ENCODE measurements at regions not wholly inside any gene's neighbourhood (a gene's known extent, or its start where the extent isn't known, plus 50 kb on each side); places are given as distances from the start of the nearest gene placed in this dataset.

DNA sequence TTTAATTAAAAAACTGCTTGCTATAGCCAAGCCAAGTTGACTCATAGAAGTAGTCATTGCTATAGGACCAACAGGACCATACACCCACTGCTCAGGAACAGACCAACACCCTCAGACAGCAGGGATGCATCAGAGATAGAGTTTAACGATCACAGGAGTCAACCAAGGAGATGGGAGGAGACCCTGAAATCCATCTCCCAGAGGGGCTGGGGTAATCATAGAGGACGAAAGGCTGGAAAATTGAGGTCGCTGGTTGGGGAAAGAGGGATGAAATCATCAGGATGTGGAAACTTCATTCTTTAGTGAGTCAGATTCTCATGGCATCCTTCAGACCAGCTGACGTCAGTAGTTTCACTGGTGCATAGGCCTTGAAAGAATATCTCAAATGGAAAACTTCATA lies 160.4 kb upstream of the GPC6 start:
- Histone ChIP-seq H3K36me3 (no peaks in the 10 kb centered on the region), H3K4me3 (no peak overlapping the region), H3K9me3 (no peaks in the 10 kb centered on the region), H3K27me3 (no peaks in the 10 kb centered on the region)
- no peak for DNase-seq

DNA sequence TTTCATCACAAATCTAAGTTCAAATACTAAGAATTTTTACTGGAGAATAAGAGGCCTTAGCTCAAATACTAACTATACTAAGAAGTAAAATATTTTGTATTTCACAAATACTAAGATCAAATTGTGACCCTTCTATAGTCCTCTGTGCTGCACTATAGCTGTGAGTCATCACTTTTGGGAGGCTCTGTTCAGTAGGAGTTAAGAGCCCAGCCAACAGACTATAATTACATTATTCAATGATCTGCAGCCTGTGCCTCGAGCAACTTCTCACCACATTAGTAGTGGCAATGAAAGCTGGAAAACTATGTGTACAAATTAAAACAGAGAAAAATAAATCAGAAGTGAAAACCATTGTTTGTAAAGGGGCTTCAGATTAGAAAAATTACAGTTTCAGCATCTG lies 147.3 kb upstream of the GPC6 start:
- DNase-seq: peak; percentile 9
- Histone ChIP-seq H3K4me3 (no peak overlapping the region), H3K27me3 (no peaks in the 10 kb centered on the region), H3K9me3 (no peaks in the 10 kb centered on the region), H3K36me3 (no peaks in the 10 kb centered on the region)

DNA sequence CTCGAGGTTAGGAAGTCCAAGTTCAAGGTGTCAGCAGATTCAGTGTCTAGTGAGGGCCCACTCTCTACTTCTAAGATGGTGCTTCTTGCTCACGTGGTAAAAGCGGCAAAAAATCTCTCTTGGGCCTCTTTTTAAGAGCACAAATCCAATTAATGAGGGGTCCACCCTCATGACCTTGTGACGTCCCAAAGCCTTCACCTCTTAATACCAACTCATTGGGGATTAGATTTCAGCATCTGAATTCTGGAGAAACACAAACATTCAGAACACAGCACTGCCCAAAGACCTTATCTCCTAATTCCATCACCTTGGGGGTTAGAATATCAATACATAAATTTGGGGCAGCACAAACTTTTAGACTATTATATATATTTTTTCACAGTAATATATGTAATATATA lies 146.4 kb upstream of the GPC6 start:
- Histone ChIP-seq H3K36me3 (no peaks in the 10 kb centered on the region), H3K4me3 (no peak overlapping the region), H3K9me3 (no peaks in the 10 kb centered on the region), H3K27me3 (no peaks in the 10 kb centered on the region)
- DNase-seq: no peak

DNA sequence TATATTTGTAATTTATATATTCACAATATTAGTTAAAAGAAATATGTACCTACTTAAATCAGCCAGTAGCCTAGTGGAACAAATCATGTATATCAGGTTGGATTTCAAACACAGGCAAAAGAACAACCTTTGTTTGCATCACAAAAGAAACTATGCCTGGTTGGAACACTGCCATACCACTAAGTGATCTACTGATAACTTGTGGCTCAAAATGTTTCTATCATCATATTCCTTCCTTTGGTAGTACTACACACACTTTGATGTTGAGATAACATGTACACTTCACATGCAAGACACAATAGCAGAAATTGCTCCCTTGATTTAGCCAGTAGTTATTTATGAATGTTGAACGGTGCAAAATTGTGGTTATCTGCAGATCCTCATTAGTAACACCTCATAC lies 146.0 kb upstream of the GPC6 start:
- H3K9me3 ChIP-seq: no peaks in the 10 kb centered on the region
- no peaks in the 10 kb centered on the region for H3K36me3 ChIP-seq
- no peaks in the 10 kb centered on the region for H3K27me3 ChIP-seq
- H3K4me3 ChIP-seq: no peak overlapping the region
- no peak for DNase-seq

DNA sequence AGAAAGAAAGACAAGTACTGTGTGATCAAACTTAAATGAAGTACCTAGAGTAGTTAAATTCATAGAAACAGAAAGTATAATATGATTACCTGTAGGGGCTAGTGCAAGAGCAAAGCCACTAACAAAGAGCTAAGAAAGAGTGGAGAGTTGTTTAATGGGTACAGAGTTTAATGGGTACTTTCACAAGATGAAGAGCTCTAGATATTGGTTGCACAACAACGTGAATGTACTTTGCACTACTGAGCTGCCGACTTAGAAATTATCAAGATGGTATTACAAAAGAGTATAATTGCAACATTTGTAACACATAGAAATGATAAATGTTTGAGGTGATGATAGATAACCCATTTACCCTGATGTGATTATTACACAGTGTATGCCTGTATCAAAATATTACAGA lies 140.3 kb upstream of the GPC6 start:
- Histone ChIP-seq H3K9me3 (0 out of 2 replicates have a peak, but pooled peaks cover 2% of the 10 kb centered on the region), H3K4me3 (no peak overlapping the region), H3K36me3 (no peaks in the 10 kb centered on the region), H3K27me3 (no peaks in the 10 kb centered on the region)
- DNase-seq: no peak

DNA sequence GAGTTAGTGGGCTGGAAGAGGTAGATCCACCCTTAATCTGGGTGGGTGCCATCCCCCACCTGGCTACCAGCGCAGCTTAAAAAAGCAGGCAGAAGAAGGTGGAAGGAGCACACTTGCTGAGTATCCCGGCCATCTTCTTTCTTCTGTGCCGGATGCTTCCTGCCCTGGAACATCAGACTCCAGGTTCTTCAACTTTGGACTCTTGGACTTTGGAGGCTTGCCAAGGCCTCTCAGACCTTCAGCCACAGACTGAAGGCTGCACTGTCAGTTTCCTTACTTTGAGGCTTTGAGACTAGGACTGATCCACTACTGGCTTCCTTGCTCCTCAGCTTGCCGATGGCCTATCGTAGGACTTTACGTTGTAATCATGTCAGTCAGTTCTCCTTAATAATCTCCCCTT lies 127.6 kb upstream of the GPC6 start:
- Histone ChIP-seq H3K36me3 (no peaks in the 10 kb centered on the region), H3K27me3 (no peaks in the 10 kb centered on the region), H3K4me3 (no peak overlapping the region), H3K9me3 (no peaks in the 10 kb centered on the region)
- DNase-seq: no peak

DNA sequence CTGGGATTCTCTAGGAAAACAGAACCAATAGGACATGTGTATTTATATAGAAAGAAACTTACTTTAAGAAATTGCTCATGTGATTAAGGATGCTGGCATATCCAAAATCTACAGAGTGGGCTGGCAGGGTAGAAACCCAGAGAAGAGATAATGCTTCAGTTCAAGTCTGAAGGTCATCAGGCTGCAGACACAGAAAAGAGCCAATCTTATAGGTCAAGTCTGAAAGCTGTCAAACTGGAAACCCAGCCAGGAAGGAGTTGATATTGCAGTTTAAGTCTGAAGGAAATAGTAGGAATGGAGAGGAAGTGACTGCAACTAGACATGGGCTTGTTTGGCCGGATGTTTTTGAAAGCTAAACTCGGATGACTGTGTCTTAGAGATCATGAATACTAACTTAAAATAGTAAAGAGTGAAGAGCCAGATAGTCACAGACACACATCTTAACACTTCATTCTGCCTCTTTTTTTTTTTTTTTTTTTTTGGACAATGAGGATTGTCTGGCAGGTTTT lies 125.3 kb upstream of the GPC6 start:
- no peaks in the 10 kb centered on the region for H3K9me3 ChIP-seq
- H3K36me3 ChIP-seq: no peaks in the 10 kb centered on the region
- H3K27me3 ChIP-seq: no peaks in the 10 kb centered on the region
- no peak overlapping the region for H3K4me3 ChIP-seq
- no peak for DNase-seq

DNA sequence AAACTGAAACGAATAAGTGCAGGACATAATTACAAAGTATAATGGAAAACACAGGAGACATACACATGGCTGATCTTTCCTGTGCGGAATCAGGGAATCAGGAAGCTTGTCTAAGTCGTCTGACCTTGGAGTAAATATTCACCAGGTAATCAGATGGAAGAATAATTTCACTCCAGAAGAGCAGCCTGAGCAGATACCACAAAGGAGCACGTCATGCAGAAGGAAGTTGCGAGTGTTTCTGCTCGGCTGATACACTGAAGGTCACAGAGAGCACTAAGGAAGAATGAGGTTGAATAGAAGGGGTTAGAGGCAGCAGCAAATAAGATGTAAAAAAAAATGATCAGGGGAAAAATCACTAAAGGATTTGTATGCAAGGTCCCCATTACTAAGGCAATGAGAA lies 122.3 kb upstream of the GPC6 start:
- H3K9me3 ChIP-seq: no peaks in the 10 kb centered on the region
- no peak for DNase-seq

DNA sequence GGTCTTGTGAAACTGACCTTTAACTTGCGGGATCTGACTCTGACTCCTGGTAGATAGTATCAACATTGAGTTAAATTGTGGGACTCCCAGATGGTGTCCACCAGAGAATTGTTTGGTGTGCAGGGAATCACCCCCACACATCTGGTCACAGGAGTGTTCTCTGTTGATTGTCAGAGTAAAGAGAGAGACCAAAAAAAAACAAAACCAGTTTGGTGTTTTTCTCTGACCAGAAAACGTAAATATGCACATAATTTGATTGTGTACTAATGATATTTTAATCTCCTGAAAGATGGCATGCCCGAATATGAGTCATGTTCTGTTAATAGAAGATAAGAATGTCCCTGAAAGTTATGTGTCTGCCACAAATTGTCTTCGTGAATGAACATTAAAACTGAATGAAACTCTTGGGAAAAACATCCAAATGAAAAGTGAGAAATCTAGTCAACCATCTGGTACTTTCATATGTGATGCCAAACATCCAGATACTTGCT lies 118.5 kb upstream of the GPC6 start:
- Histone ChIP-seq H3K27me3 (no peaks in the 10 kb centered on the region), H3K9me3 (no peaks in the 10 kb centered on the region), H3K36me3 (no peaks in the 10 kb centered on the region), H3K4me3 (no peak overlapping the region)
- no peak for DNase-seq

More for the DNA sequence above, 122.3 kb upstream of the GPC6 start:
- no peaks in the 10 kb centered on the region for H3K36me3 ChIP-seq
- H3K27me3 ChIP-seq: no peaks in the 10 kb centered on the region
- no peak overlapping the region for H3K4me3 ChIP-seq

DNA sequence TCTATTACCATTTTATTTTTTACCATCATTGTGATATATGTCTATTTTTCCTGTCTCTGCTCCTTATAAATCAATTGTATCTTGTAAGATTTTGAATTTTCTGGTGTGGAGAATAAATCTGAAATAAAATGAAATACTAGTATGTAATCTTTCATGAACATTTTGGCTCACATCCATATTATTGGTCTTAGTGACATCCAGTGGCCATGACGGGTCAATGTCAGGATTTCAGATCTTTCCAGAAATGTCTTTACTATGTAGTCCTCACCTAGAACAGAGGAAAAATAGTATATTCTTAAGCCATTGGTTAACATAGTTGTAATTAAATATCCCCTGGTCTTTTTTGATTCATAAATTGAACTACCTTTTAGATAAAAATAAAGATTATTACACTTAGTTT lies 109.8 kb upstream of the GPC6 start:
- no peaks in the 10 kb centered on the region for H3K9me3 ChIP-seq
- H3K27me3 ChIP-seq: no peaks in the 10 kb centered on the region
- no peak overlapping the region for H3K4me3 ChIP-seq
- DNase-seq: no peak
- H3K36me3 ChIP-seq: no peaks in the 10 kb centered on the region

DNA sequence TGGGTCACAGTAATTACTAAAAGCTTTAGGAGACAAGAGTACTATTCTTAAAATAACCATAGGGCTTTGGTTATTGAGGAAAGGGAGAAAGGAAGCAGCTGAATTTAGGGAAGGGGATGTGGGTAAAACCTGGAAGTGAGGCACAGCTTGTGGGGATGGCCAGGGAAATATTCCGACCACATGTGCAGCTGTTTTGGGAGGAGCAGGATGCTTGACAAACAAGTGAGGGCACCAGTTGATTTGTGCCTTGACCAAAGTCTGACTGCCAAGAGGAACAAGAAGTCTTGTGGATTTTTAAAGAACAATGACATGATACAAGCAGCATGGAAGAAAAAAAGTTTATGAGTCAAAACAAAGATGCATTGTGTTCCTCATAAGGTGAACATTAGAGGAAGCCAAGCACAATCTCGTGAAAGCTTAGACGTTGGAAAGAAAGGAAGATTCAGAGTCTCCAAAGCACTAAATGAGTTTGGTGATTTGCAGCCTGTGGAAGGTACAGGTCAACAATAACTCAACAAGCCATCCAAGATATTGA lies 108.5 kb upstream of the GPC6 start:
- no peak for DNase-seq
- Histone ChIP-seq H3K9me3 (no peaks in the 10 kb centered on the region), H3K27me3 (no peaks in the 10 kb centered on the region), H3K4me3 (no peak overlapping the region), H3K36me3 (no peaks in the 10 kb centered on the region)

DNA sequence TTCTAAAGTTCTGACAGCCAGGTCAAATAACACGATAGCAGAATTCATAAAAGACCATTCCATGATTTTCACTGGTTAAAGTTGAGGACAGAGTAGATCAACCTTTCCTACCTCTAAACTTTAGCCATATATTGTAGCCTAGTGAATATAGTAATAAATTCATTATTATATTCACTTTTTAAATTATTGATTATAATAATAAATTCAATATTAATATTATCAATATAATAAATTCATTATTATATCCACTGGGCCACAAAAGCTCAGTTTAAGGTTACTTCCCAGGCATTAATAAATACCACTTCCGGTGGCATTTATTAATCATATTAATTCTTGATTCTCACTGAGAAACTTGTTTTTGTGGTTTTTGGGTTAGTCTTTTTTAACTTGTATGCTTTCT lies 85.7 kb upstream of the GPC6 start:
- DNase-seq: no peak
- H3K27me3 ChIP-seq: no peaks in the 10 kb centered on the region
- no peaks in the 10 kb centered on the region for H3K36me3 ChIP-seq
- no peaks in the 10 kb centered on the region for H3K9me3 ChIP-seq
- H3K4me3 ChIP-seq: no peak overlapping the region

DNA sequence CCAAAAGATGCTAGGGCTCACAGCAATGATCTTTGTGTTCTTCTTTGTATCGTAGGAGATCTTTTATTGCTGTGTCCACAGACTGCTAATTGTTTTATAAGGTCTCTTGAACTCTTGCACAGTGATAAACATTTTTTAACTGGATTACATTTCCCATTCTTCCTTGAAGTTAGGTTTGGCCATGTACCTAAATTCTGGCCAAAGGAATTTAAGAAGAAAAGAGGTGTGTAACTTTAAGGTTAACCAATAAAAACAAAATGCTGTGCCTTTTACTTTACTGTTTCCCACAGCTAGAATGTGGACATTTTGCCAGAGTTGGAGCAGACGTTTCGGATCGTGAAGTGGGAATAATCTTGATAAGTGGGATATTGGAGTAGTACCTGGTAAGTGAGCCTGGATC lies 82.6 kb upstream of the GPC6 start:
- no peak for DNase-seq
- no peaks in the 10 kb centered on the region for H3K36me3 ChIP-seq
- H3K9me3 ChIP-seq: no peaks in the 10 kb centered on the region
- no peak overlapping the region for H3K4me3 ChIP-seq
- no peaks in the 10 kb centered on the region for H3K27me3 ChIP-seq

DNA sequence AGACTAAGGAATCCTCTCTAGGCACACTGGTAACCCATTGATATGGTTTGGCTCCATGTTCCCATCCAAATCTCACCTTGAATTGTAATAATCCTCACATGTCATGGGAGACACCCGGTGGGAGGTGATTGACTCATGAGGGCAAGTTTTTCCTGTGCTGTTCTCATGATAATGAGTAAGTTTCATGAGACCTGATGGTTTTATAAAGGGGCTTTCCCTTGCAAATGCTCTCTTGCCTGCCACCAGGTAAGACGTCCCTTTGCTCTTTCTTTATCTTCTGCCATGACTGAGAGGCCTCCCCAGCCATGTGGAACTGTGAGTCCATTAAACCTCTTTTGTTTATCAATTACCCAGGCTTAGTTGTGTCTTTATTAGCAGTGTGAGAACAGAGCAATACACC lies 81.4 kb upstream of the GPC6 start:
- Histone ChIP-seq H3K36me3 (no peaks in the 10 kb centered on the region), H3K9me3 (no peaks in the 10 kb centered on the region), H3K4me3 (no peak overlapping the region), H3K27me3 (no peaks in the 10 kb centered on the region)
- no peak for DNase-seq

DNA sequence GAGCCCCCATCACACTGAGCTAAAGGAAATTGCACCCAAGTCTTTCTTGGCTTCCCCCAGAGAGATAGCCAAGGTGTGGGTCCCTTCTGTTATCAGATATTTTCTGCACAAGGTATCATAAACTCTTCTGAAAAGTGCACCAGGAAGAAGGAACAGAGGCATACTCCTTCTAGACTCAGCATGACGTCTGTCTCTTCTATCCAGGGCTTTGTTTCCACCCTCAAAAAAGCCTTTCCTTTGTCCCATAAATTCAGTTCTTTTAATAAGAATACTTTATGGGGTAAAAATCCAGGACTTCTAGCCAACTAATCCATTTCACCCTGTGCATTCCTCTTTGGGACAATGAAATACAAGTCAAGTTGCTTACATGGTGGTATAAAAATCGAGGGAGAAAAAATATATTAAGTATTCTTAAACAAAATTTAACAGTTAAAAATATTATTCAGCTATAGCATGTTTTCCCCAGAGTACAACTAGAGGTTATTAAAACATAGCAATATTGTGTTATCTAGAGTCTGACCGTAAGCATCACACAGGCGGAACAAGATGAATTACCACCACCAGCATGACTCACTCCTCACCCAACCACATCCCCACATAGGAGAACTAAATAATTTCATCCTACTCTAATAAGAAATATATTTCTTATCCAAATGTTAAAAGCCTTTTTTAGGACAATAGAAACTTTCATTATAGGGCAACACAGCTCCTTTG lies 79.9 kb upstream of the GPC6 start:
- DNase-seq: no peak
- no peaks in the 10 kb centered on the region for H3K36me3 ChIP-seq
- no peaks in the 10 kb centered on the region for H3K27me3 ChIP-seq
- no peak overlapping the region for H3K4me3 ChIP-seq
- no peaks in the 10 kb centered on the region for H3K9me3 ChIP-seq

DNA sequence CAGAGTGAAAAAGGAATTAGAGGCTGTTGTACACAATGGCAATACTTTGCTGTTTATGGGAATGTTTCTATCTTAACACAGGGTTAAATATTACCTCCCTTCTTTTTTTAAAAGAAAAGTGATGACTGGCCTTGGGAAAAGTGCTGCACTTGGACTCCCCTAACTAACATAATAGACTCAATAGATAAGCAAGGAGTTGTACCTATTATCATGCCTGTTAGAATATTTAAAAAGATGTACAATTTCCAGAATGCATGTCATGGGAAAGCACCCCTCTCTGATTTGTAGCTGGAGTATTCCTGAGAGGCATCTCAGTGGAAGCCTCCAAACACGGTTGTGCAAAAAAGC lies 79.3 kb upstream of the GPC6 start:
- Histone ChIP-seq H3K36me3 (no peaks in the 10 kb centered on the region), H3K27me3 (no peaks in the 10 kb centered on the region), H3K4me3 (no peak overlapping the region), H3K9me3 (no peaks in the 10 kb centered on the region)
- DNase-seq: no peak

DNA sequence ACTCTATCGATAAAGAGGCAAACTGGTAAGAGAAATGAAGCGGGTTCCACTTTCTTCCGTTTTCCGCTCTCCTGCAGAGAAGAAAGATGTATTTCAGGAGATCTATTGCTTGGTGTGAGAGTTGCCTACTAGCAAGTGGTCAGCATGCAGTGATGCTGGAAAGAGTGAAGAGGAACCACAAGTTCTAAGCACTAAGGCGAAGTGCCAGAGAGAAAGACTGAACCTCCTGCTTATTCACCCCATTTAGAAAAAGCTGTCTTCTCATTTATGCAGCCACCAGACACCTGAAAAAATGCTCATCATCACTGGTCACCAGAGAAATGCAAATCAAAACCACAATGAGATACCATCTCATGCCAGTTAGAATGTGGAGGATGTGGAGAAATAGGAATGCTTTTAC lies 78.7 kb upstream of the GPC6 start:
- H3K27me3 ChIP-seq: no peaks in the 10 kb centered on the region
- no peaks in the 10 kb centered on the region for H3K36me3 ChIP-seq
- no peak overlapping the region for H3K4me3 ChIP-seq
- no peak for DNase-seq
- no peaks in the 10 kb centered on the region for H3K9me3 ChIP-seq

DNA sequence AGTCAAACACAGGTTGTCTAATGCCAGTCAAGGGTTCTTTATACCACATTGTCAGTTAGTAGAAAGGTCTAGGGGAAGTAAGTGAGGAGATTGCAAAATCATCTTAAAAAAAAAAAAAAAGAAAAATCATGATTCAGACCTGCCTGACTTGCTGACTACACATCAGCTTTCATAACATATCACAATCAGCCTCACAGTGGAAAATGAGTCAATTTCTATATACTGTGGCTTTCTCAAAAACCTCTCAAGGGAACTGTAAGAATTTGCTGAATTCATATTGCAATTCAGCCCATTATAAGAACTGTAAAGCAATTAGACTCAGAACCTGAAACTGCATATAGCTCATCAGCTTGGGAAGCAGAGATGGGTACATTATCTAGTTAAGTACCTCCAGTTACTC lies 75.3 kb upstream of the GPC6 start:
- H3K27me3 ChIP-seq: no peaks in the 10 kb centered on the region
- DNase-seq: no peak

More for the DNA sequence above, 75.3 kb upstream of the GPC6 start:
- no peak overlapping the region for H3K4me3 ChIP-seq
- no peaks in the 10 kb centered on the region for H3K36me3 ChIP-seq
- H3K9me3 ChIP-seq: no peaks in the 10 kb centered on the region

Measured in MG63 (cell line).